ENCODE measurements at regions not wholly inside any gene's neighbourhood (a gene's known extent, or its start where the extent isn't known, plus 50 kb on each side); places are given as distances from the start of the nearest gene placed in this dataset.
"Not testable (repeated sequence)": the region's sequence is repeated elsewhere in the genome, so short reads cannot be mapped to it uniquely, and the experiment has no call there.

DNA sequence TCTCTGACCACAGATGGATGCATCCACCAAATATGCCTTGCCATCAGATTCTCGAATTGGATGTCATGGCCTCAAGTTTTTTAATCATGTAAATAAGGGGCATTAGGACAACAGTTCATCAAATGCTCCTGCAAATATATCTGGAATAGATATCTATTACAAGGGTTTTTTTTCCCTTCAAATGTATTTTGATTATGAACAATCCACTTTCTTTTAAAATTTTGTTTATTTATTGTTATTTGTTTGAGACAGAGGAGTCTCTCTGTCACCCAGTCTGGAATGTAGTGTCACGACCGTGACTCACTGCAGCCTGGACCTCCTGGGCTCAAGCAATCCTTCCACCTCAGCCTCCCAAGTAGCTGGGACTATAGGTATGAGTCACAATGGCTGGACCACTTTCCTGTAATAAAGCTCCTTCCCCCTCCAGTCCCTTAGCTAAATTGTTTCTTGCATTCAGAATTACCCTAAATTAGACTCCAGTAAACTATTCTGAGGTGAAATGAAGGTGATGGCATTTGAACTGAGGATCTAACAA lies 1412.1 kb downstream of the EFNA5 start:
- no peaks in the 10 kb centered on the region for H3K9me3 ChIP-seq
- no peaks in the 10 kb centered on the region for H3K4me1 ChIP-seq
- intact Hi-C loops (cut with DNase I): no loop called here
- DNase-seq (no peak), ATAC-seq (no peak)
- H3K36me3 ChIP-seq (ENCODE audit: insufficient read depth in 1 of 2, low read depth in 1 of 2): no peaks in the 10 kb centered on the region
- WGBS, 3 donors: 81 to 91% (median 85%) methylated on average over 3 of the region's 3 CpGs
- TF ChIP-seq, protein P1, sequence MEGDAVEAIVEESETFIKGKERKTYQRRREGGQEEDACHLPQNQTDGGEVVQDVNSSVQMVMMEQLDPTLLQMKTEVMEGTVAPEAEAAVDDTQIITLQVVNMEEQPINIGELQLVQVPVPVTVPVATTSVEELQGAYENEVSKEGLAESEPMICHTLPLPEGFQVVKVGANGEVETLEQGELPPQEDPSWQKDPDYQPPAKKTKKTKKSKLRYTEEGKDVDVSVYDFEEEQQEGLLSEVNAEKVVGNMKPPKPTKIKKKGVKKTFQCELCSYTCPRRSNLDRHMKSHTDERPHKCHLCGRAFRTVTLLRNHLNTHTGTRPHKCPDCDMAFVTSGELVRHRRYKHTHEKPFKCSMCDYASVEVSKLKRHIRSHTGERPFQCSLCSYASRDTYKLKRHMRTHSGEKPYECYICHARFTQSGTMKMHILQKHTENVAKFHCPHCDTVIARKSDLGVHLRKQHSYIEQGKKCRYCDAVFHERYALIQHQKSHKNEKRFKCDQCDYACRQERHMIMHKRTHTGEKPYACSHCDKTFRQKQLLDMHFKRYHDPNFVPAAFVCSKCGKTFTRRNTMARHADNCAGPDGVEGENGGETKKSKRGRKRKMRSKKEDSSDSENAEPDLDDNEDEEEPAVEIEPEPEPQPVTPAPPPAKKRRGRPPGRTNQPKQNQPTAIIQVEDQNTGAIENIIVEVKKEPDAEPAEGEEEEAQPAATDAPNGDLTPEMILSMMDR (IDR thresholded peaks at IDR 0.05): no peak
- no peaks in the 10 kb centered on the region for H3K27me3 ChIP-seq (ENCODE audit: insufficient read depth in 3 of 3, low read length in 2 of 3)
- H3K27ac ChIP-seq: no peak overlapping the region
- no peak overlapping the region for H3K4me3 ChIP-seq

DNA sequence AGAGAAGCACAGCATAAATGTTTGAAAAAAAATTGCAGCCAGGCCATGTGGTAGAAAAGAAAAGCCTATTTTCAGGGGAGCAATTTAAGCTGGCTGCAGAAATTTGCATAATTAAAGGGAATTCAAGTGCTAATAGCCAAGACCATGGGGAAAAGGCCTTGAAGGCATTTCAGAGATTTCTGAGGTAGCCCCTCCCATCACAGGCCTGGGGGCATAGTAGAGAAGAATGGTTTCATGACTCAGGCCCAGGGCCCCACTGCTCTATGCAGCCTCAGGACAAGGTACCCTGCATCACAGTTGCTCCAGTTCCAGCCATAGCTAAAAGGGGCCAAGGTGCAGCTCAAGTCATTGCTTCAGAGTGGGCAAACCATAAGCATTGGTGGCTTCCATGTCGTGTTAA lies 1416.0 kb downstream of the EFNA5 start:
- Histone ChIP-seq H3K27me3 (ENCODE audit: insufficient read depth in 3 of 3, low read length in 2 of 3) (no peaks in the 10 kb centered on the region), H3K9me3 (no peaks in the 10 kb centered on the region), H3K4me1 (no peaks in the 10 kb centered on the region), H3K36me3 (ENCODE audit: insufficient read depth in 1 of 2, low read depth in 1 of 2) (no peaks in the 10 kb centered on the region), H3K4me3 (no peak overlapping the region), H3K27ac (no peak overlapping the region)
- 84 to 92% (median 86%) methylated on average over 1 of the region's 1 CpG for WGBS, 3 donors
- ATAC-seq: no peak
- TF ChIP-seq, protein P1 (IDR thresholded peaks at IDR 0.05): no peak
- no peak for DNase-seq
- intact Hi-C loops (cut with DNase I): no loop called here

DNA sequence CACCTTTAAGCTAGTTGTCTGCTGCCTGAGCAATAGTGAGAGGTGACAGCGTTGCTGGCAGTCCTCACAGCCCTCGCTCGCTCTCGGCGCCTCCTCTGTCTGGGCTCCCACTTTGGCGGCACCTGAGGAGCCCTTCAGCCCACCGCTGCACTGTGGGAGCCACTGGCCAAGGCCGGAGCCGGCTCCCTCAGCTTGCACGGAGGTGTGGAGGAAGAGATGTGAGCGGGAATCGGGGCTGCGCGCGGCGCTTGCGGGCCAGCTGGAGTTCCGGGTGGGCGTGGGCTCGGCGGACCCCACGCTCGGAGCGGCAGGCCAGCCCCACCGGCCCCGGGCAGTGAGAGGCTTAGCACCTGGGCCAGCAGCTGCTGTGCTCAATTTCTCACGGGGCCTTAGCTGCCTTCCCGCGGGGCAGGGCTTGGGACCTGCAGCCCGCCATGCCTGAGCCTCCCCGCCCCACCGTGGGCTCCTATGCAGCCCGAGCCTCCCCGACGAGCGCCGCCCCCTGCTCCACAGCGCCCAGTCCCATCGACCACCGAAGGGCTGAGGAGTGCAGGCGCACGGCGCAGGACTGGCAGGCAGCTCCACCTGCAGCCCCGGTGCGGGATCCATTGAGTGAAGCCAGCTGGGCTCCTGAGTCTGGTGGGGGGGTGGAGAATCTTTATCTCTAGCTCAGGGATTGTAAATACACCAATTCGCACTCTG lies 1424.5 kb downstream of the EFNA5 start:
- H3K36me3 ChIP-seq (ENCODE audit: insufficient read depth in 1 of 2, low read depth in 1 of 2); intact Hi-C loops (cut with DNase I); H3K27me3 ChIP-seq (ENCODE audit: insufficient read depth in 3 of 3, low read length in 2 of 3); H3K27ac ChIP-seq; ATAC-seq; H3K4me1 ChIP-seq; H3K4me3 ChIP-seq; DNase-seq; H3K9me3 ChIP-seq: not testable (repeated sequence)
- WGBS, 3 donors: 89 to 98% (median 90%) methylated on average over 42 to 46 of the region's 46 CpGs

DNA sequence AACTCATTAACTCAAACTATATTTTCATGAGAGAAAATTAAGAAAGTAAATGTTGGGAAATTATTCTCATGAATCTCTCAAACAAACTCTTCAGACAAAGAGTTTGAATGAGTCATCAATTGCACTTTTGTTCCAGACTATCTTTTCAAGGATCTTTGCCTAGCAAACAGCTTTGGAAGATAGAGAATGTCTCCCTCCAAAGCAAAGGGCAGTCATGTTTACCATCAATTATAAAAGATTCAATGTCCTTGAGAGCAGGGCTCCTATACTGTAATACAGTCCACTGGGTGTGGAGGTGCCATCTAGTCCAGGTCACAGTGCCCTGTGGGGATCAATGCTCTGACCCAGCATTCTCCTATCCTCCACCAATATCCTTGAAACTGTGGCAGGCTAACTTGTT lies 1429.3 kb downstream of the EFNA5 start:
- no peak for ATAC-seq
- intact Hi-C loops (cut with DNase I): no loop called here
- Histone ChIP-seq H3K9me3 (no peaks in the 10 kb centered on the region), H3K36me3 (ENCODE audit: insufficient read depth in 1 of 2, low read depth in 1 of 2) (no peaks in the 10 kb centered on the region), H3K27me3 (ENCODE audit: insufficient read depth in 3 of 3, low read length in 2 of 3) (no peaks in the 10 kb centered on the region), H3K4me3 (no peak overlapping the region), H3K27ac (no peak overlapping the region), H3K4me1 (no peaks in the 10 kb centered on the region)
- TF ChIP-seq, protein P1 (IDR thresholded peaks at IDR 0.05): no peak
- DNase-seq: no peak

DNA sequence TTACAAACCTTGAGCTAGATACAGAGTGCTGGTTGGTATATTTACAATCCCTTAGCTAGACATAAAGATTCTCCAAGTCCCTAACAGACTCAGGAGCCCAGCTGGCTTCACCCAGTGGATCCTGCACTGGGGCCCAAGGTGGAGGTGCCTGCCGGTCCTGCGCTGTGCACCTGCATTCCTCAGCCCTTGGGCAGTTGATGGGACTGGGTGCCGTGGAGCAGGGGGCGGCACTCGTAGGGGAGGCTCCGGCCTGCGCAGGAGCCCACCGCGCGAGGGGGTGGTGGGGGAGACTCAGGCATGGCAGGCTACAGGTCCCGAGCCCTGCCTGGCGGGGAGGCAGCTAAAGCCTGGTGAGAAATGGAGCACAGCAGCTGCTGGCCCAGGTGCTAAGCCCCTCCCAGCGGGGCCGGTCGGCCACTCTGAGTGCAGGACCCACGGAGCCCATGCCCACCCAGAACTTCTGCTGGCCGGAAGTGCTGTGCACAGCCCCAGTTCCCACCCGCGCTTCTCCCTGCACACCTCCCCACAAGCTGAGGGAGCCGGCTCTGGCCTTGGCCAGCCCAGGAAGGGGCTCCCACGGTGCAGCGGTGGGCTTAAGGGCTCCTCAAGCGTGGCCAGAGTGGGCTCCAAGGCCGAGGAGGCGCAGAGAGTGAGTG lies 1464.7 kb downstream of the EFNA5 start:
- Histone ChIP-seq H3K9me3 (no peaks in the 10 kb centered on the region), H3K36me3 (ENCODE audit: insufficient read depth in 1 of 2, low read depth in 1 of 2) (no peaks in the 10 kb centered on the region), H3K27ac (no peak overlapping the region), H3K4me3 (no peak overlapping the region), H3K4me1 (no peaks in the 10 kb centered on the region), H3K27me3 (ENCODE audit: insufficient read depth in 3 of 3, low read length in 2 of 3) (no peaks in the 10 kb centered on the region)
- TF ChIP-seq, protein P1 (IDR thresholded peaks at IDR 0.05): no peak
- intact Hi-C loops (cut with DNase I): no loop called here
- DNase-seq (peak in 1 of 2 donors; percentile 32), ATAC-seq (no peak)
- WGBS, 3 donors: 91 to 97% (median 93%) methylated on average over 21 to 25 of the region's 25 CpGs
